HepG2 (cell line): ENCODE measurements at regions not wholly inside any gene's neighbourhood (a gene's known extent, or its start where the extent isn't known, plus 50 kb on each side); places are given as distances from the start of the nearest gene placed in this dataset.

ENCODE experiments used
- ATAC-seq: fragments of 200-7000 bp; cut with Tn5 transposase; 3 replicates; pipeline ENCODE4 v1.9.1; 2020; ENCODE audit warnings: mild to moderate bottlenecking, moderate library complexity
- BruUV-seq: library from RNA; stranded (reverse); fragments of 400-500 nt; replicated peaks from 2 replicates; lab custom pipeline; 2021; lab: Mats Ljungman, UMichigan
- CTCF ChIA-PET: fragments of 300-600 bp; formaldehyde crosslinking; extraction: SDS; loops from one replicate; lab custom pipeline; 2021; ENCODE audit warnings: low total read pairs, inconsistent platforms, low intra/inter-chr PET ratio; lab: Yijun Ruan, JAX
- POLR2A ChIA-PET: fragments of 350-600 bp; sonication (Branson Sonifier 250); formaldehyde crosslinking; loops from one replicate; lab custom pipeline; 2020; ENCODE audit warnings: antibody characterized with exemption, inconsistent platforms; lab: Yijun Ruan, JAX
- DNase-seq: peaks from one replicate; pipeline ENCODE4 v3.0.0-alpha.2; 2015; ENCODE audit warnings: low spot score
- FAIRE-seq: peaks from 3 replicates; lab custom pipeline; 2011; peaks lifted over from hg19 to GRCh38; lab: Jason Lieb, UNC
- H2AFZ ChIP-seq: one replicate; pipeline ENCODE4 v1.6.1; 2011; ENCODE audit warnings: low read length, inconsistent platforms
- H3K27ac ChIP-seq: fragments of 300-600 bp; 3 replicates; pipeline ENCODE4 v1.8.0; 2011; ENCODE audit warnings: mixed run types, mild to moderate bottlenecking, mixed read lengths, low read length, inconsistent platforms; ENCODE audit not compliant: insufficient read depth; ENCODE audit errors: extremely low read length
- H3K27me3 ChIP-seq, 2 experiments: fragments of 200-600 bp in 1 of 2; 2 replicates in 1 of 2; 3 replicates in 1 of 2; pipeline versions ENCODE4 v1.6.0 to v1.8.0; 2011; ENCODE audit warnings: low read length in 2 of 2, mild to moderate bottlenecking in 2 of 2, moderate library complexity in 2 of 2, inconsistent platforms in 1 of 2; ENCODE audit not compliant: insufficient read depth in 2 of 2, control insufficient read depth in 1 of 2
- H3K36me3 ChIP-seq, 2 experiments: fragments of 200-600 bp in 1 of 2; replicated peaks in 1 of 2; 2 replicates in 1 of 2; 3 replicates in 1 of 2; pipeline versions ENCODE4 v1.5.1 to v1.8.0; 2011; ENCODE audit warnings: low read length in 2 of 2, inconsistent platforms in 1 of 2; ENCODE audit not compliant: insufficient read depth in 2 of 2, control insufficient read depth in 1 of 2
- H3K4me1 ChIP-seq: 2 replicates; pipeline ENCODE4 v1.5.1; 2012; ENCODE audit warnings: low read length, inconsistent platforms; ENCODE audit not compliant: insufficient read depth
- H3K4me2 ChIP-seq: 2 replicates; pipeline ENCODE4 v1.6.0; 2011; ENCODE audit warnings: low read depth, low read length, inconsistent platforms
- H3K4me3 ChIP-seq, 3 experiments: fragments of 200-600 bp in 1 of 3; sonication (generic), shearing (Covaris generic) in 1 of 3; replicated peaks in 1 of 3; 2 replicates each; pipeline ENCODE4 v1.5.1; 2011 to 2016; ENCODE audit warnings: low read length in 3 of 3, inconsistent platforms in 2 of 3, low read depth in 2 of 3, mild to moderate bottlenecking in 2 of 3, control low read depth in 1 of 3, mixed read lengths in 1 of 3; ENCODE audit not compliant: insufficient read depth in 1 of 3
- H3K79me2 ChIP-seq: one replicate; pipeline ENCODE4 v1.6.1; 2011; ENCODE audit warnings: low read length, inconsistent platforms; ENCODE audit not compliant: insufficient read depth
- H3K9ac ChIP-seq: 2 replicates; pipeline ENCODE4 v1.6.0; 2011; ENCODE audit warnings: mild to moderate bottlenecking, low read depth, low read length, inconsistent platforms; ENCODE audit not compliant: insufficient read depth
- H3K9me3 ChIP-seq: 2 replicates; pipeline ENCODE4 v1.5.1; 2012; ENCODE audit warnings: mild to moderate bottlenecking, low read length
- H4K20me1 ChIP-seq: 2 replicates; pipeline ENCODE4 v1.6.0; 2011; ENCODE audit warnings: inconsistent platforms, mild to moderate bottlenecking, low read length, moderate library complexity; ENCODE audit not compliant: insufficient read depth
- JARID2 ChIP-seq: sonication (generic); formaldehyde crosslinking; IDR thresholded peaks from 2 replicates; pipeline ENCODE4 v1.8.1; 2023; ENCODE audit warnings: missing genetic modification reagents, inconsistent platforms; ENCODE audit not compliant: insufficient replicate concordance
- NBN ChIP-seq: fragments of 450-650 bp; conservative IDR thresholded peaks from 2 replicates; pipeline ENCODE4 v1.6.1; 2017
- PHF8 ChIP-seq: sonication (generic); formaldehyde crosslinking; IDR thresholded peaks from 2 replicates; pipeline ENCODE4 v1.5.0; 2020; ENCODE audit warnings: missing genetic modification reagents
- REST ChIP-seq, 2 experiments: IDR thresholded peaks; 2 replicates each; pipeline ENCODE4 v1.6.1; 2011 to 2012; ENCODE audit warnings: low read length in 2 of 2, borderline replicate concordance in 1 of 2, low read depth in 1 of 2, mild to moderate bottlenecking in 1 of 2, moderate library complexity in 1 of 2
- RFX1 ChIP-seq: fragments of 450-650 bp; IDR thresholded peaks from 2 replicates; pipeline ENCODE4 v1.6.1; 2017
- ZBTB42 ChIP-seq: sonication (generic); formaldehyde crosslinking; IDR thresholded peaks from 2 replicates; pipeline ENCODE4 v1.5.0; 2020; ENCODE audit warnings: mild to moderate bottlenecking, missing genetic modification reagents
- ZNF616 ChIP-seq: sonication (generic); formaldehyde crosslinking; IDR thresholded peaks from 2 replicates; pipeline ENCODE4 v1.5.0; 2020; ENCODE audit warnings: low read depth, mild to moderate bottlenecking, missing genetic modification reagents
- ZNF891 ChIP-seq: sonication (generic); formaldehyde crosslinking; IDR thresholded peaks from 2 replicates; pipeline ENCODE4 v1.5.0; 2020; ENCODE audit warnings: mild to moderate bottlenecking, missing genetic modification reagents
- WGBS: methylation state at CpG from one replicate; pipeline ENCODE4 v1.1.6; 2017; ENCODE audit warnings: low lambda C conversion rate; 5-methylcytosine and 5-hydroxymethylcytosine counted together
- in situ Hi-C: cut with HindIII; loops from 2 replicates; pipeline ENCODE4 v1.10.0; 2017; ENCODE audit warnings: low pct_unique_long_range_greater_than_20kb; ENCODE audit not compliant: extremely low pct_ligation_motif_present
- intact Hi-C: fragments of 100-400 bp; cut with micrococcal nuclease; formaldehyde crosslinking; loops from one replicate; pipeline ENCODE4 v1.10.0; 2022; ENCODE audit not compliant: unreplicated experiment
- TF ChIP-seq, protein P1 (sequence below): IDR thresholded peaks from 2 replicates; pipeline ENCODE4 v1.6.1; 2016

DNA sequence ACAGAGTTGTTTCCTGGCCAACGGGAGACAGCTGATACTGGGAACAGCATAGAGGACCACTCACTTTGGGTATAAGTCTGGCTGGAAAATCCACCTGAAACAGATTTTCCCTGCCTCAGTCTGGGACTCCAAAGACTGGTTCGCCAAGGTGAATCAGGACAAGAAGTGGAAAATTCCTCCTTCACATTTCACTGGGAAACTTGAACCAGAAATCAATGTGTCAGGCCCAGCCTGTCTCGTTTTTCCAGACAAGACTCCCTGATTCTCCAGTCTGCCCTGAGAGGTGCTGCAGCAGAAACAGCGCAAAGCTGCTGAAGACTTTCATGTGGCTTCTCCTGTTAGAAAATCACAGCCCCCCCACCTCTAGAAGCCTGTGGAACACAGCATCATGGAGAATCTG, 269.8 kb downstream of the OPA1 start (continued):
- TF ChIP-seq, protein P1, sequence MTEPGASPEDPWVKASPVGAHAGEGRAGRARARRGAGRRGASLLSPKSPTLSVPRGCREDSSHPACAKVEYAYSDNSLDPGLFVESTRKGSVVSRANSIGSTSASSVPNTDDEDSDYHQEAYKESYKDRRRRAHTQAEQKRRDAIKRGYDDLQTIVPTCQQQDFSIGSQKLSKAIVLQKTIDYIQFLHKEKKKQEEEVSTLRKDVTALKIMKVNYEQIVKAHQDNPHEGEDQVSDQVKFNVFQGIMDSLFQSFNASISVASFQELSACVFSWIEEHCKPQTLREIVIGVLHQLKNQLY (CRISPR knock-in tag) = no peak
- TF ChIP-seq ZNF616 = no peak
- no peak for TF ChIP-seq PHF8 (CRISPR knock-in tag)
- no peak for TF ChIP-seq NBN
- TF ChIP-seq ZNF891 (CRISPR knock-in tag) = no peak
- TF ChIP-seq ZBTB42 = no peak
- TF ChIP-seq JARID2 (CRISPR knock-in tag) = no peak
- TF ChIP-seq, all 625 proteins: peak for 0

DNA sequence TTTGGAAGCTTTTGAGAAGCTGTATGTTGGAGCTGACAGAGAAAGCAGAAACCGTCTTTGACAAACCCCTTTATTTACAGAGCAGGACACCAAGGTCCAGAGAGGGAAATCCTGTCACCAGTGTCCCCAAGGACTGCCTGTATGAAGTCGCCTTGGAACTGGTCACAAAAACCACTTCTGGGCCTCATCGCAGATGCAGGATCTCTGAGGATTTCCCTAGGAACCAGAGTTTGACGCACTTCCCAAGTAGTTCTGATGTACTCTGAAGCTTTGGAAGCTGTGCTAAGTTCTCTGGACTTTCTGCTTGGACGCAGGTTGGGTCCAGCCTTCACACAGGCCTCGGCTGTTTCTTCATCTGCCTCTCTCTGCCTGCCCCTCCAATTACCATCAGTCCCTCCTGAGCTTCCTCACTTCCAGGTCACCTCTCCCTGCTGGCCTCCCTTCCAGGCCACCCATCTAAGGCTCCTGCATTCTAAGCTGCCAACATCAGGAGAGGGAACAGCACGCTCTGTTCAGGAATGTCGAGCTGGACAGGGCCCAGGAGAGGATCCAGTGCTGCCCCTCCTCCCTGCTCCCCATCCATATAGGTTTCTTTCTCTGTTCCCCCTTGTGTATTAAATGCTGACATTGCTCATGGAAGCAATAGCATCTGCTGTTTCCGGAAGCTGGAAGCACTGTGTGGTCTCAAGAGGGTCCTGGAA, 270.8 kb downstream of the OPA1 start:
- H3K4me1 ChIP-seq = no peaks in the 10 kb centered on the region
- 34% methylated on average over 6 of the region's 9 CpGs for WGBS
- no peak overlapping the region for H3K9ac ChIP-seq
- H4K20me1 ChIP-seq = no peaks in the 10 kb centered on the region
- no peaks in the 10 kb centered on the region for H3K79me2 ChIP-seq
- ATAC-seq (0 out of 3 replicates have a peak, but pooled peaks have one; percentile 31), DNase-seq (no peak), FAIRE-seq (no peak)
- peaks cover 2 to 7% of the 10 kb centered on the region in 2 experiments; a peak in 2 of 5 replicates for H3K27me3 ChIP-seq
- ChIA-PET POLR2A (no interaction called here), CTCF (no interaction called here)
- no peak overlapping the region for H3K4me2 ChIP-seq
- H3K36me3 ChIP-seq = no peaks in the 10 kb centered on the region
- no TSS peak for BruUV-seq
- TF ChIP-seq REST (IDR thresholded peaks at IDR 0.05; ENCODE audit: borderline replicate concordance in 1 of 2, low read depth in 1 of 2, low read length in 2 of 2) (peak; percentile 12 to 79), RFX1 (no peak)
- H2AFZ ChIP-seq = no peak overlapping the region
- intact Hi-C loops = no loop called here
- H3K27ac ChIP-seq = no peak overlapping the region
- H3K9me3 ChIP-seq = no peaks in the 10 kb centered on the region
- H3K4me3 ChIP-seq = no peak overlapping the region
- in situ Hi-C loops = no loop called here
